Renal cortical epithelial cell (primary cell): ENCODE measurements at regions not wholly inside any gene's neighbourhood (a gene's known extent, or its start where the extent isn't known, plus 50 kb on each side); places are given as distances from the start of the nearest gene placed in this dataset.
"Not testable (repeated sequence)": the region's sequence is repeated elsewhere in the genome, so short reads cannot be mapped to it uniquely, and the experiment has no call there.

ENCODE experiments used
- DNase-seq: peaks from one replicate; pipeline ENCODE4 v3.0.0-alpha.2; 2011; ENCODE audit warnings: low read depth

DNA sequence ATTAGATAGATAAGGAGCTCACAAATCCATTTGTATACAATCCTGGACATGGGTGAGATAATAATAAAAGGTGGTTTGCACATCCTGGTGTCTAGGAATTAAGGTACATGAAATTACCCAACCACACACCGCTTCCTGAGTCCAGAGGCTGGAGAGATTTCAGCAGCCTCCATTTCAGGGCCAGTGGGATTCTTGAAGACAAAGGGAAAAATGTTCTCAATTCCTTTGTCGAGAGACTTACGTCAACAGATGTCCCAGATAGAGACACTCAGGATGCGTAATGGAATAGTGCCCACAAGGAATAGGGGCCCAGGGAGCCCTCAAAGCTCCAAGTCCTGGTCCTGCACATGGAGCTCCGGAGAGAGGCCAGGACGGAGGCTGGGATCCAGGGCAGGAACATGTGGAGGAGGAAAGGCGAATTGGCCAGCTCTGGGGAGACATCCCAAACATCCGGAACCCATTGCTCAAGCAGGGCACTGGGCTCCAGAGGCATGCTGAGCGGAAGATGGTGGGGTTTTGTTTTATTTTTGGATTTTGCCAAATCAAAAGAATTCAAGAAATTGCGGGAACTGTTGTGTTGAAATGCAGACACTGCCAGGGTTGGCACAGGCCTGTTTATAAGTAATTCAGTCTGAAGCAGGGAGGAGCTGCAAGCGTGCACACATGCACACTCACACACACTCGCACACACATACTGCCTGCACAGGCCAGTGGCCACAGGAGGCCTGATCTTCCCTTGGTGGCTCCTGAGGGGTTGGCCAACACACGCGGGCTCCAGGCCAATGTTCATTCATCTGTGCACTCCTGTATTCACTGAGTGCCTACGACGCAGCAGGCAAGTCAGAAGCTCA, 97.2 kb downstream of the NOG start:
- peak; percentile 90 for DNase-seq

DNA sequence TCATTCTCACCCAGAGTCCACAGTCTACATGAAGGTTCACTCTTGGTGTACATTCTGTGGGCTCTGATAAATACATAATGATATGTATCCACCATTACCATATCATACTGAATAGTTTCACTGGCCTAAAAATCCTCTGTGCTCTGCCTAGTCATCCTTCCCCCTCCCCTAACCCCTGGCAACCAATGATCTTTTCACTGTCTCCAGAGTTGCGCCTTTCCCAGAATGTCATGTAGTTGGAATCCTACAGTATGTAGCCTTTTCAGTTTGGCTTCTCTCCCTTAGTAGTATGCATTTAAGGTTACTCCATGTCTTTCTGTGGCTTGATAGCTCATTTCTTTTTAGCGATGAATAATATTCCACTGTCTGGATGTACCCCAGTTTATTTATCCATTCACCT, 101.3 kb downstream of the NOG start:
- no peak for DNase-seq

DNA sequence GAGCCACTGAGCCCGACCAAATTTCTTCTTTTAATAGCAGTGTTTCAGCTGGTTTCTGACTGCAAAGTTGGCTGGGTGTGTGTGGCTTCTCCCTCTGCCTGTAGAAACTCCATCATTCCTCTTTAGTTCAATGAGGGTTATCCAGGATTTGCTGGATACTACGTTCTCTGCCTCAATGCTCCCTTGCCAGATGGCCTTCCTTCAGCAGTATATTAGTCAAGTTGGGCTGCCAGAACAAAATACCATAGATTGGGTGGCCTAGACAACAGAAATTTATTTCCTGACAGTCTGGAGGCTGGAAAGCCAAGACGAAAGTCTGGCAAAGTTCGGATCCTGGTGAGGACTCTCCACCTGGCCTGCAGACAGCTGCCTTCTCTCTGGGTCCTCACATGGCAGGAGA, 103.7 kb downstream of the NOG start:
- DNase-seq = no peak

DNA sequence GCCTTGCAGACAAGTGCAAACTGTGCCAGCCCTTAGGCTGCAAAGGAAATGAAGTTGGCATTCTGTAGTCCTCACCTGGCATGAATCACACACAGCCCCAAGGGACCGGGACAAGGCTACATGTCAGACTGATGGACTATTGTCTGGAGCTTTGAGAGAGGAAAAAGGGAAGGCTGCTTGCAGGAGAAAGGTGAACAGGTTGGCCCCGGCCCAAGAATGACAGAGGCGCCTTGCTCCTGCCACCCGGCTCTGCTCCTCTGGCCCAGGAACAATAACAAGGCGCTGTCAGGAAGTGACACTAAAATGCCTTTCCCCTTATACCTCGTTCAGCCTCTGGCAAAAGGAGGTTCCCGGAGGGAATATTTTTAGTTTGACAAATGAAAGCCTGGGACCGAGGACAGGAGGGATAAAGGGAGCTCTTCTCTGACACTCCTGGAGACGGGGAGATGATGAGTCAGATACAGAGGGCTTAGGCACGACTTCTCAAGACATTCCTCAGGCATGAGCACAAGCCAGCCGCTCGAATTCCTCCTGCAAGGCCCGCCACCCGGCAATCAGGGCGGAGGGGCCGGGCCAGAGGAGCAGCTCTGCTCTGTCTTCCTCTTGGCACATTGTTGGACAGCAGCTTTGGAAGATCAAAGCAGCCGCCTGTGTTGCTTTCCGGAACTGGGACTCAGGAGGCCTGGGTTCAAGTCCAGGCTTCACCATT, 105.8 kb downstream of the NOG start:
- peak; percentile 98 for DNase-seq

DNA sequence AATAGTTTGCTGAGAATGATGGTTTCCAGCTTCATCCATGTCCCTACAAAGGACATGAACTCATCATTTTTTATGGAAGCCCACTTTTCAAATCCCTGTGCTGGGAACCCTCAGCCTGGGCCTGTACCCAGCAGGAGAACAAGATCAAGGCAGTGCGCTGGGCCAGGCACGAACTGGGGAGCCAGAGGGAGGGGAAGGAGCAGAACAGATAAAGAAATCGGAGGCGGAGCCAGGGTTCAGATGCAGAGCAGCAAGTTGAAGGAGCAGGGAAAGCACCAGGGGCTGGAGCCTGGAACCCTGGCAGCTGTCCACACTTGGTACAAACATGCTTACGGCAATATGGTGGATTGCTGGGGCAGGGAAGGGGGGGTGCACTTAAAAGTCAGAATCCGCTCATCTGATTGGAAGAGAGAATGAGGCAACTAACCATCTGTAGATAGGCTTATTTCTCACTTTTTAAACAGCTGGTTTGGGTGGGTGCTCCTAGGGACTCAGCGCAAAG, 107.5 kb downstream of the NOG start:
- DNase-seq = no peak

DNA sequence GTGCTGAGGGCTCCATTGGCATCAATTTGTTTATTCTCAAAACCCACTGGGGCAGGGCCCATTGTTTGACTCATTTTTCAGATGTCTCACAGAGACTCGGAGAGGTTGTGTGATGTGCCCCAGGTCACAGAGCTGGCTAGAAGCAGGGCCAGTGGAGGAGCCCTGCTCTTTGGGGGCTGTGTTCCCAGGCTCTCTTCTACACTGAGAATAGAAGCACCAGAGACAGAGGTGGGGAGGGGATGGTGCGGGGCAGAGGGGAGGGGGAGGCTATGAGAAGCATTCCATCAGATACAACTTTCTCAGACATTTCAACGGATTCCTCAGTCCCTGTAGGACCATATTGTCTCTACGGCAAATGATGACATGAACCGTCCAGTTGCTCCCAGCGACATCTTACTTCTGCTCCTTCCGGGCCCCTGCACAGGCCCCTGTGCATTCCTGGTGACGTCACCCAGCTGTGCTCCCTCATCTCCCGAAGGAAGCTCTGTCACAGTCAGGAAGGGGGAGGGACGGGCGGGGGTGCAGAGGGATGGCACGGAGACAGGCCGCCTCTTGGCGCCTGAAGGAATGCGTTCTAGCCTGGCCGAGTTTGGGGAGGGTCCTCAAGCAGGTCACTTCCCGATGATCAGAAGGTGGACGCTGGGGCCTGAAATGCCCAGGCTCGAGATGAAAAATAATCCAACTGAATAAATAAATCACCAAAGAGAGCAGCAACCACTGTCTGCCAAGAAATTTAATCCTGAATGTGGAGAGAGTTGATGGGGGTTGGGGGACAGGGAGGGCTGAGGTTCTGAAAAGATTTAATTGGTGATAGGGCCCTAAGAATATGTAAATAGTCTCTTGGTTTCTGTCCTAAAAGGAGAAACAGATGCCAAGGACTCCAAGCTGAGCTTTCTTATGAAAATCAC, 114.1 kb downstream of the NOG start:
- DNase-seq = peak; percentile 11

DNA sequence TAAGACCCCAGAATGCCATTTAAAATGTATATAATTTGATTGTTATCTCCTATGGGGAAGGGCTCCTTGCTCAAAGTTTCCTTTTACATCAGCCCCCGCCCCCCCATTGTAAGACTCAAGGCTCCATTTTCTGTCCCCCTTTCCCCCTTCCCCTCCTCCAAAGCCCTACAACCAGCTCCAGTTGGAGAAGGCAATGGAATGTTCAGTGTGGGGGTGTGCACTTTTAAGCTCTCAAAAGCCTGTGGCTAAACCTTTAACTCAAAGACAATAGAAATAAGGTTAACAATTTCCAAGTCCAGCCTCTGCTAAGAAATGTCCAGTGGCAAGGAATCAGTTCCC, 114.7 kb downstream of the NOG start:
- DNase-seq = peak; percentile 81

DNA sequence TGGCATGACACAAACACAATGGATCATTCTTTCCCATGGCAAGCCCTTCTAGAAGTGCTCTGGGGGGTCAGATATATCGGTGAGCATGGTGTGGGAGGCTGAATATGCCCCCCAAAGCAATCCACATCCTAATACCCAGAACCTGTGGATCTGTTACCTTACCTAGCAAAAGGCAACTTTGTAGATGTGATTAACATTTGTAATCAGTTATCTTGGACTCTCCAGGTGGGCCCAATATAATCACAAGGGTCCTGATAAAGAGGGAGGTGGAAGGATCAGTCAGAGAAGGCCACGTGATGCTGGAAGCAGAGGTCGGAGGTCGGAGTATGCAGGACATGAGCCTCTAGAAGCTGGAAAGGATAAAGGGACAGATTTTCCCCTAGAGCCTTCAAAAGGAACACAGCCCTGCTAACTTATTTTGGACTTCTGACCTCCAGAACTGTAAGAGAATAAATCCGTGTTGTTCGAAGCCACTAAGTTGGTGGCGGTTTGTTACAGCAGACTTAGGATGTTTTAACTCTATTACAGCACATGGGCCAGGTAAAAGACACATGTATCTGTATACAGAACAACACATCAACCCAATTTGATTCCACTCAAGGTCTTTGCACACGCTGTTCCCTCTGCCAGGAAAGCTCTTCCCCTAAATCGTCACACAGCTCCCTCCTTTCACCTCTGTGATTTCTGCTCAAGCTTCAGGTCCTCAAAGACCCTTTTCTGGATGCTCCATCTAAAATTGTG, 115.3 kb downstream of the NOG start:
- DNase-seq = no peak

DNA sequence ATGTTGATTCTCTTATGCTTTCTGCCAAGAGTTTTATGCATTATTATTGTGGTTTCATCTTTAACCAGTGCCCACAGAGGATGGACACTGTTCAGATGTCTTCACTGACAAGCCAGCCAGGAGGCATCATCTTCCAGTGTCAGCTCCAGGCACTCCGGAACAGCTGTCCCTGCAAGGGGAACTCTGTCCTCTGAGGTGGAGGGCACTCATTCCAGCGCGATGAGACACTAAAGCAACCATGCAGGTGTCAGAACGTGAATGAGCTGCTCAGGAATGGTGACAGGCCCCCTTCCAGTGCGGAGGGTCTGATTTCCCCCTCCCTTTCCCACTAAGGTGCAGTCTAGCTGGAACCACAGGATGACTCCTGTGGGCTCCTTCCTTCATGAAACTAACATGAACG, 117.5 kb downstream of the NOG start:
- peak; percentile 13 for DNase-seq

DNA sequence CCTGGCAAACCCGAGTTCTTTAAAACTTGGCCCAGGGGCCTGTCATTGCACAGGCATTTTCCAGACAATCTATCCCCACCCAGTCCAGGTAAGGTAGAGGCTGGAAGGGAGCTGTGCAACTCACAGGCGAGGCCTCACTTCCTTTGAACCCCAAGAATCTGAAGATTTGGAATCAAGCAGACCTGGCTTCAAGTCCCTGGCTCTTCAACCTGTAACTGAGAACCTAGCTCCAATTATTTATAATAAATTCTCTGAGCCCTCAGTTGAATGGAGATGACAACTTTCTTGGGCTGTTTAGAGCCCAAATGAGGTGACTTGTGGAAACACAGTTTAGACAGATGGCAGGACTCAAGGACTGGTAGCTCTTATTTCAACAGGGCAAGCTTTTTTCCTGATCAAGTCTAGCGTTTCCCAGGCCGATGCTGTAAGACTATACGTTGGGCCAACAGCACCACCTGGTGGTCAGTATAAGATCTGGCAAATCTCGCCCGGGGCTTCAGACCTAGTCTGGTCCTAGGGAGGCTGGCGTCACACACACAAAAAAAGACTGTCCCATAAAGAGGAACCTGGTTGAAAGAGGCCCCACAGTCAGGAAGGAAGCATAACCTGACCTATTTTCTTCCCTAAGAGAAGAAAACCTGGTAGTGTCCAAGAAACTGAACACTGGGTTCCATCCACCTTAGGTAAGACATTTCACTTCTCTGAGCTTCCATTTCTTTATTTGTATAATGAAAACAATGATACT, 117.9 kb downstream of the C17orf67 start:
- peak; percentile 71 for DNase-seq

DNA sequence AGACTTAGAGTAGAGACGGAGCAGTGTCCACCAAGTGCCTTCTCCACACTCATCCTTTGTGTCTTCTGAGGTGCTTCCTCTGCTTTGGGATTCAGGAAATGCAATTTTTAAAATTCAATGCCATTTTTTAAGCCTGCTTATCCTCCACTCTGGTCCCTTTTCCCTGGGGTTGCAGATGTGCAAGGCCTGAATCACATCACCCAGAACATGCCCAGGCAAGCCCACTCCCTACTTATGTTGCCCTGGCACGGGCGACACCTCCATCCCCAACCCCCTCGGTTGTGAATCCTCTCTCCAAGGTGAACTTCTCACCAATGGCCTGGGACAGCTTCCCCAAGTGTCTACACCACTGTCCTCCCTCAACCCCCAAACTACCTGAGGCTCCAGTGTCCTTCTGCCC, 116.2 kb downstream of the C17orf67 start:
- DNase-seq = no peak

DNA sequence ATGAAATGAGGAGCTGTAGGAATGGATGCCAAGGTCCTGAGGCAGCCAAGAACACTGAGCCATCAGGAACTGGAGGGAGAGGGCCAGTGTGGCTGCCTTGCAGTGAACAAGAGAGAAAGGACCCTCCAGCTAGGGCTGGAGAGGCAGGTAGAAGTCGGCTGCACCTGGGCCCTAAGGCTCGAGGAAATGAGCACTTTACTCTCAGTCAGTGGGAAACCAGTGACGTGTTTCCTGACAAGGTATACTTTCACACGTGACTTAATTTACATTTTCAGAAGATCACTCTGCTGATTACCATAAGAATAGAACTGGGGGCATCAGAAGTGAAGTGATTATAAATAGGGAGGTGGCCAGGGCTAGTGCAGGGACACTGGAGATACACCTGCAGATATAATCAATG, 115.2 kb downstream of the C17orf67 start:
- DNase-seq = no peak

DNA sequence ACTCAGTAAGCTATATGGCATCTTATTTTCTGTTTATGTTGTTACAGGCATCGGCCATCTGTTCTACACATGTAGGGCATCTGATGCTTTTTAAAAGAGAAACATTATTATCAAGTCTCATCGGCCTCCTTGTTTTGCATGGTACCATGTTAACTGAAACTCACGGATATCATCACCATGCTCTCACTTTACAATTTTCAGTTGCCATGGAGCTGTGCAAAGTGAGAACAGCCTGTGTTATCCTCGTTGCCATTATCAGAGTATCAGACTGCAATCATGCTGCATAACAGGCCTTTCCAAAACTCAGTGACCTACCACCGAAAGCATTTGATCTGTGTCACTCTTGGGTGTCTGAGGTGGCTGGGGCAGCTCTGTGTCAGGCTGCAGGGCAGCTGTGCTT, 110.3 kb downstream of the C17orf67 start:
- DNase-seq = no peak

DNA sequence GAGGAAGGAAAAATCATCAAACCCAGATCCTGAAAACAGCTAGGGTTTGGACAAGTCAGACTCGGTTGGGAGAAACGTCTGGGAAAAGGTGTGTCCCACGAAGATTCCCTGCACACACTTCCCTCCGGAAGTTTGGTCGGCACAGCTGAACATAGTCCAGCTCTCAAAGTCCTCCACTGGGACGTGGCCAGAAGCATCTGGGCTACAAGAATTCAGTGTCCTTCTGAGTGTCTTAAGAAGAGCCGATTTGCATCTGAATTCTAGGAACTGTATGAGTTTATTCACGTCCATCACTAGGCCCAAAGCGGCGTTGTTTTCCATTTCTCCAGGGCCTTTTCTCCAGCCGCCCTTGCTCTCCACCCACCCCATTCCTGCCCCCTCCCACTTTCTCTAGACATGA, 109.1 kb downstream of the C17orf67 start:
- DNase-seq = no peak

DNA sequence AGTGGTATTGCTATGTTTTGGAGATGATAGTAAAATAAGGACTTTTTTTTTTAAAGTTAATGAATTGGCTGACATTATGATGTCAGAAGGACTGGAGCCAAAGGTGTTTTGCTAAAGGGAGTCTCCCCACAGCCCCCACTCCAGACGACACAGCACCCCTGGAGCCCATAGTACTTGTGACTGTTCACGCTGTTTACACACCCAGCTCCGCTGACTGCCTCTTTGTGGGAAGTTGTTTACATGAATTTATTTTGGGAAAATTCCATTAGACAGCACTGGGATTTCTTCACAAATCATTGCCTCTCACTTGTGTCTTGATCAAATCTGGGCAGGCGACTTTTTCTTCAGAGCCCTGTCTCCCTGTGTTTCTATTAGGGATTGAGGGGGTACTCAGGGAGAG, 108.6 kb downstream of the C17orf67 start:
- no peak for DNase-seq

DNA sequence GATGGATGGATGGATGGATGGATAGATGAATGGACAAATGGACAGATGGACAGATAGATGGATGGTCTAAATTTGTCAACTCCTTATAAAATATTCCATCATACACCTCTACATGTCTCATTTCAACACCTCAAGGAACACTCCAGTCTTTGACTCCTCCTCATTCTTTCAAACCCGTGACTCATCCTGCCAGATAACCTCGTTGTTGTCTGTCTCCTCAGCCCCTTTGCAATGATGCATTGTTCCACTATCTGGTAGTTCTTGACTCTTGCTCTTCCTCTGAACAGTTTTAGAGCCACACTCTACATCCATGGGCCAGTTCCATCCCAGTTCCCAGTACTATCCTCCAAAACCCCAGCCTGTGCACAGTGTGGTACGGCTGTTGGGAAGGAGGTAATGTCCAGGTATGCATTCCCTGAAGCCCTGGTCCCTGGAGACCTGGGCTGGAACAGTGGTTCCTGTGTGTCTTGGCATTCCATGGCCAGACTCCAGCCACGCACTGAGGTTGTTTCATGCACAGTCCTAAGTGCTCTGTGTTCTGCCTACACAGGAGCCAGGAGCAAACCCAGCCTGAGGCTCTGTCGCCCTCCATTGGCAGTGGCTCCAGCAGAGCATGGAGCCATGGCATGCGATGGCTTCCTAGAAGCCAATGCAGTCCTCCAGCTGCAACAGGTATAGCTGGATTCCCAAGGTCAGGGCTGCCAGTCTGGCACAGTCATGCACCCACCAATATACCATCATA, 105.7 kb downstream of the C17orf67 start:
- no peak for DNase-seq

DNA sequence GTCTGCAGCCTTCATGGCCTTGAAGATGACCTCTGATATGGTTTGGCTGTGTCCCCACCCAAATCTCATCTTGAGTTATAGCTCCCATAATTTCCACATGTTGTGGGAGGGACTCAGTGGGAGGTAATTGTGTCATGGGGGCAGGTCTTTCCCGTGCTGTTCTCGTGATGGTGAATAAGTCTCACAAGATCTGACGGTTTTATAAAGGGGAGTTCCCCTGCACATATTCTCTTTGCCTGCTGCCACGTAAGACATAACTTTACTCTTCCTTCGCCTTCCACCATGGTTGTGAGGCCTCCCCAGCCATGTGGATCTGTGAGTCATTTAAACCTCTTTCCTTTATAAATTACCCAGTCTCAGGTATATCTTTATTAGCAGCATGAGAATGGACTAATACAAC, 102.6 kb downstream of the C17orf67 start:
- not testable (repeated sequence) for DNase-seq

DNA sequence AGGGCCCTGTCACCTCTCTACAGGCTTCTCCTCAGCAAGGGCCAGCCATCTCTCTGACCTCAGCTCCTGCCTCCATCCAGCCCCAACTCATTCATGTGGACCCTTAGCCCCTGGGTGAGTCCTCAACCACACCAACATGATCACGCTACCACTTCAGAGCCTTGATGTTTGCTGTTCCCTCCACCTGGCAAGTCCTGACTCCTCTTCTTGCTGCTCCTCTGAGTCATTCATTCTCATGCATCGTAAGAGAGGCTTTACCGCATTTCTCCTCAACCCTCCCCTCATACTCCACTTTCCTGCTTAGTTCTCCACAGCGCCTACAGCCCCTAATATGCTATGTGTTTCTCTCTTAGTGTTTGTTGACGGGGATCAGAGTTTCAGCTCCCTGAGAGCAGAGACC, 99.9 kb downstream of the C17orf67 start:
- DNase-seq = no peak

DNA sequence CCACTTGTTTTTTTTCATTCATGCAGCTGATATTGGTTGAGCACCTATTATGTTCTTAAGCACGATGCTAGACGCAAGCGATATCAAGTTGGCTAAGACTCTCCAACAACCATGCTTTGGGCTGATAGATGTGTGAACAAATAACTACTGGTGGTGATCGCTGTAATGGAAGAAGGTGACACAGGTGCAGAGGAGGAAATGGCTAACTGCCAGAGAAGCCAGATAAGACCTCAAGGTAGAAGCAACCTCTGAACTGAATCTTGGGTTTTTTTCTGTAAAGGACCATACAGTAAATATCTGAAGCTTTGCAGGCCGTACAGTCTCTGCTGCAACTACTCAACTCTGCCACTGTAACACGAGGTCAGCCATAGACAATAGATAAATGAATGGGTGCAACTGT, 97.9 kb downstream of the C17orf67 start:
- DNase-seq = no peak
